ENCODE measurements at regions not wholly inside any gene's neighbourhood (a gene's known extent, or its start where the extent isn't known, plus 50 kb on each side); places are given as distances from the start of the nearest gene placed in this dataset.
"Not testable (repeated sequence)": the region's sequence is repeated elsewhere in the genome, so short reads cannot be mapped to it uniquely, and the experiment has no call there.

GRCh38 chr7:152502813-152503790 is 67.3 kb upstream of the KMT2C start:
- no peak for DNase-seq

GRCh38 chr7:152501506-152501905 is 65.7 kb upstream of the KMT2C start:
- DNase-seq = no peak

GRCh38 chr7:152499969-152500368 is 64.2 kb upstream of the KMT2C start:
- DNase-seq = not testable (repeated sequence)

GRCh38 chr7:152495867-152496266 is 60.1 kb upstream of the KMT2C start:
- no peak for DNase-seq

- DNase-seq = no peak
These were observed 57.1 kb upstream of the KMT2C start for GRCh38 chr7:152492952-152493351.

GRCh38 chr7:152489044-152489443 is 53.2 kb upstream of the KMT2C start:
- DNase-seq = no peak

GRCh38 chr7:152486968-152487367 is 51.2 kb upstream of the KMT2C start:
- no peak for DNase-seq

- DNase-seq = no peak
These were observed 50.0 kb upstream of the KMT2C start for GRCh38 chr7:152485826-152486225.

Data from NCI-H1417 treated with DMSO at 0.1 percent for 48 hours (cell line).